ENCODE measurements at regions not wholly inside any gene's neighbourhood (a gene's known extent, or its start where the extent isn't known, plus 50 kb on each side); places are given as distances from the start of the nearest gene placed in this dataset.
"Not testable (repeated sequence)": the region's sequence is repeated elsewhere in the genome, so short reads cannot be mapped to it uniquely, and the experiment has no call there.

GRCh38 chr13:37340901-37341670, 235.6 kb upstream of the CSNK1A1L start:
- intact Hi-C loops (cut with DNase I, micrococcal nuclease): no loop called here
- DNase-seq (no peak), ATAC-seq (no peak)

GRCh38 chr13:37339386-37339735, 233.9 kb upstream of the CSNK1A1L start:
- no peak for ATAC-seq
- intact Hi-C loops (cut with DNase I, micrococcal nuclease): no loop called here

GRCh38 chr13:37338726-37339385, 233.4 kb upstream of the CSNK1A1L start:
- intact Hi-C loops (cut with DNase I, micrococcal nuclease): no loop called here
- ATAC-seq (no peak), DNase-seq (no peak)

More at GRCh38 chr13:37339386-37339735, 233.9 kb upstream of the CSNK1A1L start:
- DNase-seq: no peak

GRCh38 chr13:37326334-37326733, 220.9 kb upstream of the CSNK1A1L start:
- intact Hi-C loops (cut with DNase I, micrococcal nuclease): no loop called here
- ATAC-seq (no peak), DNase-seq (no peak)

GRCh38 chr13:37319031-37319443, 213.6 kb upstream of the CSNK1A1L start:
- ATAC-seq (no peak), DNase-seq (no peak)
- intact Hi-C loops (cut with DNase I, micrococcal nuclease): no loop called here

- intact Hi-C loops (cut with DNase I, micrococcal nuclease): no loop called here
- DNase-seq (no peak), ATAC-seq (no peak)
These were observed 211.5 kb upstream of the CSNK1A1L start for GRCh38 chr13:37316935-37317334.

- intact Hi-C loops (cut with DNase I, micrococcal nuclease): no loop called here
- DNase-seq (no peak), ATAC-seq (no peak)
These were observed 207.9 kb upstream of the CSNK1A1L start for GRCh38 chr13:37313372-37313771.

GRCh38 chr13:37306778-37307544, 201.5 kb upstream of the CSNK1A1L start:
- ATAC-seq (no peak), DNase-seq (no peak)
- intact Hi-C loops (cut with DNase I, micrococcal nuclease): no loop called here

- intact Hi-C loops (cut with DNase I, micrococcal nuclease): no loop called here
- no peak for DNase-seq
- no peak for ATAC-seq
These were observed 198.1 kb upstream of the CSNK1A1L start for GRCh38 chr13:37303606-37304005.

- DNase-seq (no peak), ATAC-seq (no peak)
- intact Hi-C loops (cut with DNase I, micrococcal nuclease): no loop called here
These were observed 197.2 kb upstream of the CSNK1A1L start for GRCh38 chr13:37302686-37303085.

- DNase-seq (no peak), ATAC-seq (no peak)
- intact Hi-C loops (cut with DNase I, micrococcal nuclease): no loop called here
These were observed 190.1 kb upstream of the CSNK1A1L start for GRCh38 chr13:37295573-37295972.

GRCh38 chr13:37295071-37295470, 189.6 kb upstream of the CSNK1A1L start:
- ATAC-seq: no peak
- intact Hi-C loops (cut with DNase I, micrococcal nuclease): no loop called here
- no peak for DNase-seq

GRCh38 chr13:37294472-37294871, 189.0 kb upstream of the CSNK1A1L start:
- DNase-seq (no peak), ATAC-seq (no peak)
- intact Hi-C loops (cut with DNase I, micrococcal nuclease): no loop called here

GRCh38 chr13:37293295-37293694, 187.8 kb upstream of the CSNK1A1L start:
- intact Hi-C loops (cut with DNase I, micrococcal nuclease): no loop called here
- ATAC-seq: no peak
- DNase-seq: no peak

- DNase-seq (no peak), ATAC-seq (no peak)
- intact Hi-C loops (cut with DNase I, micrococcal nuclease): no loop called here
These were observed 185.4 kb upstream of the CSNK1A1L start for GRCh38 chr13:37290716-37291505.

- intact Hi-C loops (cut with DNase I, micrococcal nuclease): no loop called here
- ATAC-seq (no peak), DNase-seq (no peak)
These were observed 183.9 kb upstream of the CSNK1A1L start for GRCh38 chr13:37289212-37289935.

- DNase-seq (no peak), ATAC-seq (no peak)
These were observed 182.7 kb upstream of the CSNK1A1L start for GRCh38 chr13:37288057-37288720.

GRCh38 chr13:37280231-37280630, 174.8 kb upstream of the CSNK1A1L start:
- ATAC-seq; intact Hi-C loops (cut with DNase I, micrococcal nuclease); DNase-seq: not testable (repeated sequence)

More at GRCh38 chr13:37288057-37288720, 182.7 kb upstream of the CSNK1A1L start:
- intact Hi-C loops (cut with DNase I, micrococcal nuclease): no loop called here

Measured in left colon (tissue), 2 donors.